ENCODE measurements at regions not wholly inside any gene's neighbourhood (a gene's known extent, or its start where the extent isn't known, plus 50 kb on each side); places are given as distances from the start of the nearest gene placed in this dataset.

DNA sequence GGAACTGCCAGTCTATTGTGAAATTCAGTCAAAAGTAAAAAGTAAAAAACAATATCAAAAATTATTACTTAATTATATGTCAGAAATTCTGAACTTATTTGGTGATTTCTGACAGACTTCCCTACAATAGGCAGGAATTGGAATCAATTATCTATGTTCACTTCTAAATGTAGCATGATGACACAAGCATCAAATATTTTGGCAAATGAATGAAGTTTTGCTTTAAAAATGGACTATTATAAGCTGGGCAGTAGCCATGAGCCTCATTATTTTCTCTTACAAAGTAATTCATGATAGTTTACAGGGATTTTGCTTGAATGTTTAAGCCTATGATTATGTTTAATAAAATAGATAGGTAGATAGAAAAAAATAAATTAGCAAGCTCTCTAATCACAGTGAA is 582.6 kb downstream of the SLITRK6 start:
- no peak for TF ChIP-seq POLR2A (IDR thresholded peaks at IDR 0.05; ENCODE audit: low read length)
- no peak for TF ChIP-seq GATA1 (IDR thresholded peaks at IDR 0.05; ENCODE audit: low read depth, low read length)

All from erythroblast (primary cell).